Tibial nerve (tissue), 4 donors: ENCODE measurements at regions not wholly inside any gene's neighbourhood (a gene's known extent, or its start where the extent isn't known, plus 50 kb on each side); places are given as distances from the start of the nearest gene placed in this dataset.

Source experiments
- DNase-seq, 2 donors: peaks; one replicate each; pipeline ENCODE4 v3.0.0-alpha.2; 2019; ENCODE audit warnings: low spot score in 2 of 2
- H3K27ac ChIP-seq, 4 donors: fragments of 200-600 bp; sonication (generic) in 3 of 4; one replicate each; pipeline ENCODE4 v1.5.1; 2017 to 2019; ENCODE audit warnings: mild to moderate bottlenecking in 1 of 4
- H3K27me3 ChIP-seq, 2 donors: fragments of 200-600 bp; sonication (generic) in 1 of 2; one replicate each; pipeline versions ENCODE4 v1.5.1 to v1.6.0; 2017 to 2019
- H3K36me3 ChIP-seq, 3 donors: fragments of 200-600 bp; sonication (generic); one replicate each; pipeline ENCODE4 v1.5.1; 2018 to 2019
- H3K4me1 ChIP-seq, 4 donors: fragments of 200-600 bp; sonication (generic) in 3 of 4; one replicate each; pipeline ENCODE4 v1.5.1; 2017 to 2019
- H3K4me3 ChIP-seq, 4 donors: fragments of 200-600 bp; sonication (generic) in 3 of 4; one replicate each; pipeline ENCODE4 v1.5.1; 2017 to 2019; ENCODE audit warnings: mild to moderate bottlenecking in 1 of 4, moderate library complexity in 1 of 4
- H3K9me3 ChIP-seq, 4 donors: fragments of 200-600 bp; sonication (generic) in 3 of 4; one replicate each; pipeline ENCODE4 v1.5.1; 2017 to 2019
- EP300 ChIP-seq, 2 donors: sonication (generic); formaldehyde crosslinking; IDR thresholded peaks; one replicate each; pipeline ENCODE4 v1.6.1; 2017; ENCODE audit warnings: antibody characterized with exemption in 2 of 2, mild to moderate bottlenecking in 1 of 2
- POLR2A ChIP-seq, 2 donors: fragments of 450-650 bp; IDR thresholded peaks; one replicate each; pipeline ENCODE4 v1.6.1; 2017; ENCODE audit warnings: antibody characterized with exemption in 2 of 2, mild to moderate bottlenecking in 2 of 2, moderate library complexity in 2 of 2
- WGBS, 2 donors: methylation state at CpG; one replicate each; pipeline ENCODE4 v1.1.5; 2018; 5-methylcytosine and 5-hydroxymethylcytosine counted together
- TF ChIP-seq, protein P1 (sequence below), 5 experiments: fragments of 200-600 bp in 3 of 5; fragments of 450-650 bp in 2 of 5; sonication (generic) in 3 of 5; IDR thresholded peaks; one replicate each; pipeline ENCODE4 v1.5.1; 2016 to 2019; ENCODE audit warnings: antibody characterized with exemption in 5 of 5, mild to moderate bottlenecking in 3 of 5, moderate library complexity in 2 of 5

DNA sequence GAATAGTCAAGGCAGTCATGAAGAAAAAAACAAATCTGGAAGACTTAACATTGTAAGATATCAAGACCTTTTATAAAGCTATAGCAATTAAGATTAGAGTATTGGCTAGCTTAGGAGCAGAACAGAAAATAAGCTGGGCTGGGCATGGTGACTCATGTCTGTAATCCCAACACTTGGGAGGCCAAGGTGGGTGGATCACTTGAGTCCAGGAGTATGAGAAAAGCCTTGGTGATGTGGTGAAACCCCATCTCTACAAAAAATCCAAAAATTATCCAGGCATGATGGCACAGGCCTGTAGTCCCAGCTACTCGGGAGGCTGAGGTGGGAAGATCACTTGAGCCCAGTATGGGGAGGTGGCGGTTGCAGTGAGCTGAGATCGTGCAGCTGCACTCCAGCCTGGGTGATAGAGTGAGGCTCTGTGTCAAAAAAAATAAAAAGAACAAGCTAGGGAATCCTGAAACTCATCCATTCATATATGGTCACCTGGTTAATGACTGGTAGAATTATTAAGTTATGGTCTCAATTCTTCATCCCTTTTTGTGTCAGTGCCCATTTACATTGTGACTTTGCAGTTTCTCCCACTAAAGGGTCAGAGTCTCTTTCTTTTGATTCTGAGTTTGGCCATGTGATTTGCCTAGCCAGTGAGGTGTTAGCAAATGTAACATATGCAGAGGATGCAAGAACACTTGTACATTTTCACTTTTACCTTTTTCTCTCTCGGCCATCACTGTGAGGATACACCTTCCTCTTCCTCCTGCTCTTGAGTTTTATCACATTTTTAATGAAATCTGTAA lies 144.6 kb upstream of the SGCD start:
- Histone ChIP-seq H3K9me3 (peaks cover 0 to 13% (median 0%) of the 10 kb centered on the region in 4 donors), H3K27ac (no peak overlapping the region), H3K4me1 (no peaks in the 10 kb centered on the region), H3K27me3 (no peaks in the 10 kb centered on the region), H3K4me3 (no peak overlapping the region), H3K36me3 (no peaks in the 10 kb centered on the region)
- no peak for TF ChIP-seq POLR2A (IDR thresholded peaks at IDR 0.05)
- TF ChIP-seq EP300 (IDR thresholded peaks at IDR 0.05) = no peak
- TF ChIP-seq, protein P1, sequence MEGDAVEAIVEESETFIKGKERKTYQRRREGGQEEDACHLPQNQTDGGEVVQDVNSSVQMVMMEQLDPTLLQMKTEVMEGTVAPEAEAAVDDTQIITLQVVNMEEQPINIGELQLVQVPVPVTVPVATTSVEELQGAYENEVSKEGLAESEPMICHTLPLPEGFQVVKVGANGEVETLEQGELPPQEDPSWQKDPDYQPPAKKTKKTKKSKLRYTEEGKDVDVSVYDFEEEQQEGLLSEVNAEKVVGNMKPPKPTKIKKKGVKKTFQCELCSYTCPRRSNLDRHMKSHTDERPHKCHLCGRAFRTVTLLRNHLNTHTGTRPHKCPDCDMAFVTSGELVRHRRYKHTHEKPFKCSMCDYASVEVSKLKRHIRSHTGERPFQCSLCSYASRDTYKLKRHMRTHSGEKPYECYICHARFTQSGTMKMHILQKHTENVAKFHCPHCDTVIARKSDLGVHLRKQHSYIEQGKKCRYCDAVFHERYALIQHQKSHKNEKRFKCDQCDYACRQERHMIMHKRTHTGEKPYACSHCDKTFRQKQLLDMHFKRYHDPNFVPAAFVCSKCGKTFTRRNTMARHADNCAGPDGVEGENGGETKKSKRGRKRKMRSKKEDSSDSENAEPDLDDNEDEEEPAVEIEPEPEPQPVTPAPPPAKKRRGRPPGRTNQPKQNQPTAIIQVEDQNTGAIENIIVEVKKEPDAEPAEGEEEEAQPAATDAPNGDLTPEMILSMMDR (IDR thresholded peaks at IDR 0.05) = no peak
- no peak for DNase-seq
- 88 to 96% methylated on average over 4 of the region's 4 CpGs for WGBS, 2 donors

DNA sequence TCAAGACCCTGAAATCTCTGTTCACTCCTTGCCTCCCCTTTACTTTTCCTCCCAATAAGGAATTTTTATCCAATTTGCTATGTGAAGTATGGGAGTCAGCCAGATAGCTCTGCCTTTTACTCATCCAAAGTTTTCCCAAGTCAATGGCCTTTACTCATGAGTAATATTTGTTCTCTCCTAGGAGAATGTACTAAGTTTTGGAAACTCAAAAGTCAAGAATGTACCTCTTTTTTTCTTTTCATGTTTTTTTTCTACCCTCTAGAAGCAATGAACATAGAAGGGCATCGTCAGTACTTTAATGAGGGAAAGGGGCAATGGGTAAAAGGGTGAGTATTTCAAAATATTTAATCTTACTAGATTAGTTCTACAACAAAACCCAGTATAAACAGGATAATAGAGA lies 140.2 kb upstream of the SGCD start:
- WGBS, 2 donors = 82 to 84% methylated on average over 1 of the region's 1 CpG
- TF ChIP-seq, protein P1 (IDR thresholded peaks at IDR 0.05) = no peak
- TF ChIP-seq POLR2A (IDR thresholded peaks at IDR 0.05) = no peak
- no peak for TF ChIP-seq EP300 (IDR thresholded peaks at IDR 0.05)
- Histone ChIP-seq H3K9me3 (peaks cover 0 to 1% (median 0%) of the 10 kb centered on the region in 4 donors), H3K27ac (no peak overlapping the region), H3K4me1 (no peaks in the 10 kb centered on the region), H3K36me3 (no peaks in the 10 kb centered on the region), H3K27me3 (no peaks in the 10 kb centered on the region), H3K4me3 (no peak overlapping the region)
- DNase-seq = no peak

DNA sequence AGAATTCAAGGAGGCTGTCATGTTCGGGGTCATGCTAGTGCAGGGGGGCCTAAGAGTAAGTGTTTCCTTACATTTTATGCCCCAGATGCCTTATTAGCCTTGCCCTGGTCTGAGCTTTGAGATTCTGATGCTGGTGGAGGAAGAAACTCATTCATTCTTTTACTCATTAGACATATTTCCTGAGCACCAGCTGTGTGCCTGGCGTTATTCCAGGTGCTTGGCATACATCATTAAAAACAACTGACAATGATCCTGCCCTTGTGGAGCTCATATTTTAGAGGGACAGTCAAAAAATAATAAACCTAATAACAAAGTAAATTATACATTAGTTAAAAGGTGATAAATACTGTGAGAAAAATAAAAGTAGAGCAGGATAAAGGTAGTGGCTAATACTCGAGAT lies 138.9 kb upstream of the SGCD start:
- Histone ChIP-seq H3K27ac (no peak overlapping the region), H3K4me1 (no peaks in the 10 kb centered on the region), H3K36me3 (no peaks in the 10 kb centered on the region), H3K4me3 (no peak overlapping the region), H3K27me3 (no peaks in the 10 kb centered on the region), H3K9me3 (no peaks in the 10 kb centered on the region)
- 61 to 68% methylated on average over 3 of the region's 3 CpGs for WGBS, 2 donors
- no peak for DNase-seq
- TF ChIP-seq EP300 (IDR thresholded peaks at IDR 0.05) (no peak), POLR2A (IDR thresholded peaks at IDR 0.05) (no peak)
- TF ChIP-seq, protein P1 (IDR thresholded peaks at IDR 0.05) = no peak

DNA sequence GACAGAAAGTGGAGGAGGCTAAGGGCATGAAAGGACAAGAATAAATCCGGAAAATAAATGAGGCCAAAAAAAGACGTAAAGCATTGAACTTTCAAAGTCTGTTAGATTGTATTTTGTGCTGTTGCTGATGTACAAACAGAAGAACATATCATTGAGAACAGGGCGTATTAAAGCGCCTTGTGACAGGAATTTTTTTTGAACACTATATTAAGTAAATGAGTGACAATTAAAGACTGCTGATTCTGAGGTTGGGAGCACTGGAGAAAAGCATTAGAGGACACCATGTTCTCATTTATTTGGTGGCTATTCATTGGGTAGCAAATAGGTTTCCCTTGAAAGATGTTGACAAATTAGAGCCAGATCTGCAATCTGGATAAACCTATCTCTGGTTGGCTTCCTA lies 137.3 kb upstream of the SGCD start:
- no peaks in the 10 kb centered on the region for H3K36me3 ChIP-seq
- WGBS, 2 donors = 92 to 95% methylated on average over 4 of the region's 4 CpGs
- H3K27ac ChIP-seq = no peak overlapping the region
- H3K4me1 ChIP-seq = no peaks in the 10 kb centered on the region
- no peaks in the 10 kb centered on the region for H3K9me3 ChIP-seq
- TF ChIP-seq POLR2A (IDR thresholded peaks at IDR 0.05) (no peak), EP300 (IDR thresholded peaks at IDR 0.05) (no peak)
- TF ChIP-seq, protein P1 (IDR thresholded peaks at IDR 0.05) = no peak
- DNase-seq = no peak
- H3K4me3 ChIP-seq = no peak overlapping the region
- H3K27me3 ChIP-seq = no peaks in the 10 kb centered on the region

DNA sequence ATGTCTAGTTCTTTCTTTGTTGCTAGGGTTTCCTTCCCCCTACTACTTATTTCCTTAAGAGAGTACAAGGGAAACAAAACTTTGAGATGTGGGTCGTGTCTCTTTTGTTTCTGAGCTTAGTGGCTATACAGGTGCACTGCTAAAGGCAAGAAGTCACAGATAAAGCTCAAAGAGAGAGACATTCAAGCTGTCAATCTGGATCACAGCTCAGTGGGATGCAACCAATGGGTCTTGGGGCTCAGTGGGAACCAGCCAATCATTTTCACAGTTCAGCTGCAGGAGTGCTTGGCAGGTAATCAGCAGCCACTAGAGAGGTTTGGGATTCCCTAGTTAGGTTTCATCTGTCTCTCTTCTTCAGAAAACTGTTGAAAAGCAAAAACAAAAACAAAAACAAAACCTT lies 135.4 kb upstream of the SGCD start:
- Histone ChIP-seq H3K4me3 (no peak overlapping the region), H3K27ac (no peak overlapping the region), H3K36me3 (no peaks in the 10 kb centered on the region), H3K27me3 (no peaks in the 10 kb centered on the region), H3K9me3 (no peaks in the 10 kb centered on the region), H3K4me1 (no peaks in the 10 kb centered on the region)
- 56 to 68% methylated on average over 1 of the region's 1 CpG for WGBS, 2 donors
- no peak for DNase-seq
- TF ChIP-seq, protein P1 (IDR thresholded peaks at IDR 0.05) = no peak
- TF ChIP-seq EP300 (IDR thresholded peaks at IDR 0.05) (no peak), POLR2A (IDR thresholded peaks at IDR 0.05) (no peak)
